Fibroblast of pulmonary artery (primary cell): ENCODE measurements at regions not wholly inside any gene's neighbourhood (a gene's known extent, or its start where the extent isn't known, plus 50 kb on each side); places are given as distances from the start of the nearest gene placed in this dataset.

Experiments used
- DNase-seq: peaks from one replicate; pipeline ENCODE4 v3.0.0-alpha.2; 2010; ENCODE audit warnings: low read depth
- H3K4me3 ChIP-seq: replicated peaks from 2 replicates; pipeline ENCODE4 v1.5.1; 2011; ENCODE audit warnings: low read depth, mild to moderate bottlenecking, control low read depth, low read length, moderate library complexity
- TF ChIP-seq, protein P1 (sequence below): IDR thresholded peaks from 2 replicates; pipeline ENCODE4 v1.5.1; 2011; ENCODE audit warnings: mild to moderate bottlenecking, control low read depth, low read length, inconsistent platforms; ENCODE audit errors: missing control alignments

DNA sequence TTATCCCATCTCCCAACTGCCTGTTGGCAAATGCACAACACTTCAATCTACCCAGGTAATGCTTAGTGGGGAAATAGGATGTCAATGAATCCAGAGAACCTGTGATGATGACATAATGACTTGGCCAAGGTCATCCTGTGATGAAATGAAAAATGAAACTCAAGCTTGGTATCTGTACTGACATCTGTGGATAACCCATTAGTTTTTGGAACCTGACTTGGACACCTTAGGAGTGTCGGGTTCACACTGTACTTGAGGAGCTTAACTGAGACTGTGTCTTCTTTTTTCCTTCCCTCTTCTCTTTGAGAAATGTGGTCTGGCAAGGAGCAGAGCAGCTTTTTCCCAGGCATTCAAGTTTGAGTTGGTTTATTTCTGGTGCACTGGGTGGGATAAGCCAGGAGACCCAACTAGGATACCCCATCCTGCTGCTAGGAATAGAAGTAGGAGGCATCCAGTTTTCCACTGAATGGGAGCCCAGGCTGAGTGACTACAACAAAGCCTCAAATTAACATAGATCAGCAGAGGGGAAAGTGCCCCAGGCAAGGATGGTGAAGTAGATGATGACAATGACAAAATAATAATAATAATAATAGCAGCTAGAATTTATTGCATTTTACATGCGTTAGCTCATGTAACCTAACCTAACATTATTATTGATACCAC is 72.1 kb downstream of the ADRB2 start:
- H3K4me3 ChIP-seq, result no peak overlapping the region
- no peak for DNase-seq
- TF ChIP-seq, protein P1, sequence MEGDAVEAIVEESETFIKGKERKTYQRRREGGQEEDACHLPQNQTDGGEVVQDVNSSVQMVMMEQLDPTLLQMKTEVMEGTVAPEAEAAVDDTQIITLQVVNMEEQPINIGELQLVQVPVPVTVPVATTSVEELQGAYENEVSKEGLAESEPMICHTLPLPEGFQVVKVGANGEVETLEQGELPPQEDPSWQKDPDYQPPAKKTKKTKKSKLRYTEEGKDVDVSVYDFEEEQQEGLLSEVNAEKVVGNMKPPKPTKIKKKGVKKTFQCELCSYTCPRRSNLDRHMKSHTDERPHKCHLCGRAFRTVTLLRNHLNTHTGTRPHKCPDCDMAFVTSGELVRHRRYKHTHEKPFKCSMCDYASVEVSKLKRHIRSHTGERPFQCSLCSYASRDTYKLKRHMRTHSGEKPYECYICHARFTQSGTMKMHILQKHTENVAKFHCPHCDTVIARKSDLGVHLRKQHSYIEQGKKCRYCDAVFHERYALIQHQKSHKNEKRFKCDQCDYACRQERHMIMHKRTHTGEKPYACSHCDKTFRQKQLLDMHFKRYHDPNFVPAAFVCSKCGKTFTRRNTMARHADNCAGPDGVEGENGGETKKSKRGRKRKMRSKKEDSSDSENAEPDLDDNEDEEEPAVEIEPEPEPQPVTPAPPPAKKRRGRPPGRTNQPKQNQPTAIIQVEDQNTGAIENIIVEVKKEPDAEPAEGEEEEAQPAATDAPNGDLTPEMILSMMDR, result no peak

DNA sequence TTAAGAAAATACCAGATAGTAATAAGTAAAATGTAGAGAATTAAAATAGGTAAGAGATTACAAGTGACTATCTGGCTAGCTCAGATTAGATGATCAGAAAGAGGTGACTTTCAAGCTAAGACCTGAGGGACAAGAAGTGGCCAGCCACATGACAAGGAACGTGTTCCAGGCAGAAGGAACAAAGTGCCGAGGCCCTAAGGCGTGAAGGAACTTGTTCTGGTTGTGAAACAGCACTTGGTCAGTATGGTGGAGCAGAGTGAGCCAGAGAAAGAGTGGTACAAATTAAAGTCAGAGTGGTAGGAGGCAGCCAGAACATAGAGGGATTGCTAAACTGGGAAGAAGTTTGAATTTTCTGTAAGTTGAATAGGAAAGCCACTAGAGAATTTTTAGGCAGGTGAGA is 73.6 kb downstream of the ADRB2 start:
- TF ChIP-seq, protein P1, result no peak
- H3K4me3 ChIP-seq, result no peak overlapping the region
- DNase-seq, result no peak

DNA sequence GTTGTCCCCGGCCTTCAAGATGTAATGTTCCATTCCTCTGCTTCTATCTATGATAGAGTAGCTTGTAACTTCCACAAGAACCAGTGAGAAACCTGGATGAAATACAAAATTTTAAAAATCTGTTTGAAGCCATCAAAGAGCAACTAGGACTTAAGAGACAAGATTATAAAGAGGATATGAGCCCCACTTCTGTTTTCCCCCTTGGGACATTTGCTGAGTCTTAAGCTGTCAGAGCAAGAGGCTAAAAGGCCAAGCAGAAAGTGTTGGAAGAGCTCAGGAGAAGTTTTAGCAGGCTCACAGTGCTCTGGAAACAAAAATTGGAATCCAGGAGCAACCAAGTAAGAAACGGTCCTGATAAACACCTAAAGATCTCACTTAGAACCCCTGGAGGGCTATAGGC is 76.1 kb downstream of the ADRB2 start:
- no peak overlapping the region for H3K4me3 ChIP-seq
- DNase-seq, result no peak
- TF ChIP-seq, protein P1, result no peak

DNA sequence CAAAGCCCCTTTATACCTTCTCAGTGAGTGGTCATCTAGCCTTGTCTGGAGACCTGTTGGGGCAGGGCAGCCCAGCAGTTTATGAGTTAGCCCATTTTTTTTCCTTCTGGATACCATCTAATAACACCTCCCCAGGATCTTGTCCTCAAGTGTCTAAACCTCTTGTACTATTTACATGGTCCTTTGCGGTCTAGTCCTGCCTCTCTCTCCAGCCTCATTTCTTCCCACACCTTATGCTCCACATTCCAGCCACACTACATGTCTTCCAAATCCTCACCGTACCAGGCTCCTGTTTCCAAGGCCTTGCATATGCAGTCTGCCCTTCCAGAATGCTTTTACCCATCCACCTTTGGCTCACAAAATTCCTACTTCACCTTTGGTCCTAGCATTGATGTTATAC is 77.2 kb downstream of the ADRB2 start:
- TF ChIP-seq, protein P1, result no peak
- H3K4me3 ChIP-seq, result no peak overlapping the region
- no peak for DNase-seq

DNA sequence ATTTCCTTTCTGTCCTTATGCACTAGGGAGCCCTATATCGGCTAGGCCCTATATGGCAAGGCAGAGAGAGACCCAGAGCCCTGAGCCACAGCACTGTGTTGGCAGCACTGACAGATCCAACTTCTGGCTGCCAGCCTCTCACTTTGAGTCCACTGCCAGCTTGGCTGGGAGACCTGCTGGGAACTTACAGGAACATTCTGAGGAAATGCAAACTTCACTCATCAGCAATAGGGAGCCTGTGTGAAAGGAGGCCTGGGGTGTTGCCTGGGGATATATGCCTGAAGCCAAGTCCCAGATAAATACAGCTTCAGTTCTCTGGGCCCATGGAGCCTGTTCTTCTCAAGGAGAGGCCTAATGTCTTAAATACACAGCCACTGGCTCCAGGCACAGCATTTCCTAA is 78.0 kb downstream of the ADRB2 start:
- no peak for DNase-seq
- TF ChIP-seq, protein P1, result no peak
- no peak overlapping the region for H3K4me3 ChIP-seq

DNA sequence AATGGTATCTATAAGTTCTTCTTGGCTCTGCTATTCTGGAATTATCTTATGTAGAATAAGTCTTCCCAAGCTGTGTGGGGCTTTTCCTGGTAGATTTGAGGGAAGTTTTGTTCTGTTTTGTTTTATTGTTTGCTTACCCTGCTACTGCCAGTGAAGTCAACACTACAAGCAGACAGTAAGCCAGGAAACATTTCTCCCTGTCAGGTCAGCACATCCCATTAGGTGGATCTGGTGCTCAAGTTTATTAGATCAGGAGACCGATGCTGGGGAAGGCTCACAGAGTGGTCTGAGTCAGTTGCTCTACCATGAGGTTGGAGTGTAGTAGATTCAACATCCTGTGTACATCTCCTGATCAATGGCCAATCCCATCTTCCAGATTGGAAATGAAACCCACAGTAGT is 79.1 kb downstream of the ADRB2 start:
- no peak for DNase-seq
- H3K4me3 ChIP-seq, result no peak overlapping the region
- TF ChIP-seq, protein P1, result no peak

DNA sequence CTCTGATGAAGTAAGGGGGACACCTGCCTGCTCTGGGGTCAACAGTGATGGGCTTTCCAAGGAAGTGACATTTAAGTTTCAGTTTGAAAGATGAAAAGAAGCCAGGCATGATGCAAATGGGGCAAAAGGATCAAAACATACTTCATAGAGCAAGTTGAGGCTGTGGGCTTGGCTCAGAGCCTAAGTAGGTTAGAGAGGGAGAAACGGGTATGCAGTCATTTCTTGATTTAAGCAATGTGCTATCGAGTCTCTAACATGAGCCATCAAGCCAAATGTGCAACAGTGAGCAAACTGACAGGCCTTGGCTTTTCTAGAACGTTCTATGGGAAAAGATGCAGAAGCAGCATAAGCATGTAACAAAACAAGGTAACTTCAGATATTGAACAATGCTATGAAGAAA is 80.6 kb downstream of the ADRB2 start:
- TF ChIP-seq, protein P1, result no peak
- no peak overlapping the region for H3K4me3 ChIP-seq

More for the DNA sequence above, 80.6 kb downstream of the ADRB2 start:
- no peak for DNase-seq
